Left colon (tissue), 2 donors: ENCODE measurements at regions not wholly inside any gene's neighbourhood (a gene's known extent, or its start where the extent isn't known, plus 50 kb on each side); places are given as distances from the start of the nearest gene placed in this dataset.

ENCODE experiments used
- ATAC-seq: fragments of 200-7000 bp; cut with Tn5 transposase; one replicate; pipeline ENCODE4 v1.9.1; 2020; ENCODE audit warnings: mild to moderate bottlenecking, moderate library complexity
- DNase-seq, 2 donors: peaks; one replicate each; pipeline ENCODE4 v3.0.0-alpha.2; 2020
- intact Hi-C, 2 donors: fragments of 100-400 bp; cut with DNase I in 1 of 2; cut with micrococcal nuclease in 1 of 2; formaldehyde crosslinking; loops; one replicate each; pipeline versions ENCODE4 v1.11.2 to v1.14.0; 2022; cut with DNase I, micrococcal nuclease
- donor health status: DM: no; HTN: no; CAD: no.
- donor health status: DM: yes; HTN: yes; CAD: no.

DNA sequence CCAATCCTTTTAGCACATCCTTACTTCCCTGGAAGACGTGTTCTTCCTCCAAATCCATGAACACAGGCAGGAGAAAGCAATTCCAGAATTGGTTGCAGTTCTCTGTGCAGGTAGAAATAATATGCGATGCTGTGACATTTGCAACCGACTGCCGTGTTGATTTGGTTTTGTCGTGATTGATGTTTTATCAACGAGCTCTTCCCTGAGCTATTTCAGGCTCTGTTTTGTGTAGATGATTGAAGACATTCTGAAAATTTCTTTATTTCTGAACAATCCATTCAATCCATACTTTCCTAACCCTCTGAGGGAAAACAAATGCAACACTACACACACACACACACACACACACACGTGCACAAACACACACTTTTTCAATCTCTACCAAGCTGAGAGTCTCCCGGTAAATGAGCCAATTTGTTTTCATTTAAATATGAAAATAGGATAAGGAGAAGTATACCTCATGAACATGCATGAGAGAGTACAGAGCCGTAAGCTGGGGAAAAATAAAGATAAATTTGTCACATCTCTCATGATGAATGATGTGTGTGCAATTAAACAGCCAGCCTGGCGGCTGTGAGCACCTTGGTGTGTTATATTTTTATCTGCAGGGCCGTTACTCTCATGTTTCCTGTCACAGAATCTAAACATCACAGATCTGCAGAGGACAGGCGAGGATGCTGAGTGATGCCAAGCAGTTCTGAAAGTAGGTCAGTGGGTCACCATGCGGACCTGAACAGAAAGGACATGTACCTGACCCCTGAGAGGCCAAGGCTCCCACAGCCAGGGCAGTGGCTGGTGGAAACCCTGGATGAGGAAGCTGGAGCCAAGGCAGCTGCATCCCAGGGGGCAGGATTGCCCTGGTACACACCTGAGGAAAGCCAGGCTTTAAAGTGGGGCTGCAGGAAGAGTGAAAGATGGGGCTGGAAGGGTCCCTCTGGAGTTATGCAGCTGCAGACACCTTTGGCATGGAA lies 64.8 kb downstream of the PDCL3 start:
- ATAC-seq = no peak

DNA sequence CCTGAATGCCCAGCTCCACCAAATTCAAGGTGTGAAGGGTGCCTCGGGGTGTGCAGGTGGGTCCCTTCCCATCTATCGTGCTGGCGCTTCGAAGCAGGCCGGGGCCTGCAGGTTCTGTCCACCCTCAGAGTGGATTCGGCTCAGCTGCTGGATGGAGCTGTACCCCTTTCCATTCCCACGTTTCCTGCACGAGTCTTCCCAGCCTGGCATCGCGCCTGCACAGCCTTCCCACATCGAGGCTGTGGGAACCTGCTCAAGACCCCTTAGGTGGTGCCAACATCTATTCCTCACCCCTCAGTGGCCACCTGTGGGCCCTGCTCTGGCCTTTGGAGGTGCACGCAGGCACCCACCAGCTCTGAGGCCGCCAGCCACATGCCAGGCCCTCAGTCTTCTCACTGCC lies 65.7 kb downstream of the PDCL3 start:
- no peak for ATAC-seq
- no peak for DNase-seq
- intact Hi-C loops = no loop called here

More for the DNA sequence above, 64.8 kb downstream of the PDCL3 start:
- intact Hi-C loops = no loop called here
- no peak for DNase-seq

GRCh38 chr2:100629309-100629708 lies 66.5 kb downstream of the PDCL3 start:
- ATAC-seq = no peak
- intact Hi-C loops = no loop called here
- DNase-seq = no peak

- intact Hi-C loops = no loop called here
- DNase-seq = no peak
- no peak for ATAC-seq
Measured at GRCh38 chr2:100630473-100630977, 67.7 kb downstream of the PDCL3 start.

GRCh38 chr2:100632037-100632436 lies 69.2 kb downstream of the PDCL3 start:
- intact Hi-C loops = no loop called here

GRCh38 chr2:100632759-100633158 lies 70.0 kb downstream of the PDCL3 start:
- DNase-seq (no peak), ATAC-seq (no peak)
- intact Hi-C loops = no loop called here

More at GRCh38 chr2:100632037-100632436, 69.2 kb downstream of the PDCL3 start:
- no peak for DNase-seq
- no peak for ATAC-seq

GRCh38 chr2:100639588-100640390 lies 77.0 kb downstream of the PDCL3 start:
- intact Hi-C loops = no loop called here
- no peak for DNase-seq
- no peak for ATAC-seq

GRCh38 chr2:100640431-100641124 lies 77.8 kb downstream of the PDCL3 start:
- intact Hi-C loops = no loop called here
- no peak for DNase-seq
- ATAC-seq = no peak

- ATAC-seq (no peak), DNase-seq (no peak)
- intact Hi-C loops = no loop called here
Measured at GRCh38 chr2:100641125-100641435, 78.3 kb downstream of the PDCL3 start.

DNA sequence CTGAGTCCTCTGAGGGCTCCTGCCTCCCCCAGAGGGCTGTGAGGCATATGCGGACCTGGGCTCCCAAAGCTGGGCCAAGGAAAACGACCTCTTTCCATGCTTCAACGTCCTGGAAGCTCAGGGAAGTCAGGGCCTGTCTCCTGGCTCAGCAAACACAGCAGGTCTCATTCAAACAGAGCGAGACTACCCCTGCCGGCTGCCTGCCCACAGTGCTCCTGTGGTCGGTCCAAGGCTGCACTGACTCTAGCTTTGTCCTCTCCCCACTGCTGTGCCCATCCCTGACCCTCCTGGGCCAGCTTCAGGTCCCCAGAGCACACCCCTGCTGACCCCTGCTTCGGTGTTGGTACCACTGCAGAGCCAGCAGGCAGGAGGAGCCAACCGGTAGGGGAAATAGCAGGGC lies 79.6 kb downstream of the PDCL3 start:
- intact Hi-C loops = no loop called here
- no peak for DNase-seq
- ATAC-seq = no peak

DNA sequence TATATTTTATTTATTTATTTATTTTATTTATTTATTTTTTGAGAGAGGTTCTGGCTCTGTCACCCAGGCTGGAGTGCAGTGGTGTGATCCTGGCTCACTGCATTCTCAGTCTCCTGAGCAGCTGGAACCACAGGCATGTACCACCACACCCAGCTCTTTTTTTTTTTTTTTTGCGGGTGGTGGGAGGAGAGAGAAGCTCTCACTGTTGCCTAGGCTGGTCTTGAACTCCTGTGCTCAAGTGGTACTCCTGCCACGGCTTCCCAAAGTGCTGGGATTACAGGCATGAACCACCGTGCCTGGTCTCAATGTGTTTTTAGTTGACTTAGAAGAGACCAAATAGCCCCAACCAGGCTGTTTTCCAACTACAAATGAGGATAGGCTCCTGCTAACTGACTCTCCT lies 80.7 kb downstream of the PDCL3 start:
- intact Hi-C loops = no loop called here
- ATAC-seq (no peak), DNase-seq (no peak)

GRCh38 chr2:100643906-100644501 lies 81.2 kb downstream of the PDCL3 start:
- intact Hi-C loops = no loop called here
- ATAC-seq = no peak

GRCh38 chr2:100645695-100646429 lies 83.1 kb downstream of the PDCL3 start:
- ATAC-seq (no peak), DNase-seq (no peak)
- intact Hi-C loops = no loop called here

More at GRCh38 chr2:100643906-100644501, 81.2 kb downstream of the PDCL3 start:
- no peak for DNase-seq

- no peak for DNase-seq
- intact Hi-C loops = no loop called here
- no peak for ATAC-seq
Measured at GRCh38 chr2:100647709-100648108, 84.9 kb downstream of the PDCL3 start.

DNA sequence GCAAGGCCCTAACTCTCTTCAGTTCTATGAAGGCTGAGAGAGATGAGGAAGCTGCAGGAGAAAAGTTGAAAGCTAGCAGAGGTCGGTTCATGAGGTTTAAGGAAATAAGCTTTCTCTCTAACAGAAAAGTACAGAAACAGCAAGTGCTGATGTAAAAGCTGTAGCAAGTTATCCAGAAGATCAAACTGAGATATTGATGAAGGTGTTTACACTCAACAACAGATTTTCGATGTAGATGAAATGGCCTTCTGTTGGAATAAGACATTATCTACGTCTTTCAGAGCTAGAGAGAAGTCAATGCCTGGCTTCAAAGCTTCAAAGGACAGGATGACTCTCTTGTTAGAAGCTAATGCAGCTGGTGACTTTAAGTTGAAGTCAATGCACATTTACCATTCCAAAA lies 87.4 kb downstream of the PDCL3 start:
- DNase-seq (no peak), ATAC-seq (no peak)
- intact Hi-C loops = no loop called here

DNA sequence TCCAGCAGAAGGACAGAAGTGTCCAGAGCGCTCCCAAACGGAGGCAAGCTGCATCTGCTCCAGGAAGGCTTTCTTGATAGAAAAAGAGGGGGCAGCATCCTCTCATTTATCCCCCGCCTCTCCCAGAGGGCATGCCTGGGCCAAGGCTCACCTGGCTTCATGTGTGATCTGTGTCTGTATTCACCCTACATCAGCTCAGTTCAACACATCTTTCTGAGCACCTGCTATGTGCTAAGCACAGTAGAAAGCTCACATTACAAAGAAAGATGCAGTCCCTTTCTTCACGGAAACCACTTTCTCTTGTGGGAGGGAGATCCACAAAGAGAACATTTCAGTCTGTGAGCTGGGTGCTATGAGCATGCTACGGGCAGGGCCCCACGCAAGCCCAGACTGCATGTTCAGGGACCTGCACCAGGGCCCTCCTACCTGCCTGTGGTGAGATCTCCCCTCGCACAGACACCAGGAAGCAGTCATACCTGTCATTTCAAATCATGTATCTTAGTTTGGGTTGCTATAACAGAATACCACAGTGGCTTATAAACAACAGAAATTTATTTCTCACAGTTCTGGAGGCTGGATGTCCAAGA lies 90.7 kb downstream of the PDCL3 start:
- intact Hi-C loops = no loop called here
- DNase-seq = no peak
- no peak for ATAC-seq

DNA sequence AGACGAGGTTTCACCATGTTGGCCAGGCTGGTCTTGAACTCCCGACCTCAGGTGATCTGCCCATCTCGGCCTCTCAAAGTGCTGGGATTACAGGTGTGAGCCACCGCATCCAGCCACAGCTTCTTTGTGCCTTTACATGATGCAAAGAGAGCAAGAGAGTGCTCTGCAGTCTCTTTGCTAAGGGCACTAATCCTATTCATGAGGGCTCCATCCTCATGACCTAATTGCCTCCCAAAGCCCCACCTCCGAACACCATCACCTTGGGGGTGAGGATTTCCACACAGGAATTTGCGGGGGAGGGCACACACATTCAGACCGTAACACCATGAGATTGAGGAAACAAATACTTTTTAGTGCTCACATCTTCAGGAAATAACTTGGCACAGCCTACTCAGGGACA lies 91.8 kb downstream of the PDCL3 start:
- no peak for ATAC-seq
- intact Hi-C loops = no loop called here
- no peak for DNase-seq

GRCh38 chr2:100655446-100655845 lies 92.7 kb downstream of the PDCL3 start:
- DNase-seq = no peak
- ATAC-seq = no peak
- intact Hi-C loops = no loop called here
